Activated CD8-positive, alpha-beta memory T cell treated with anti-CD3 and anti-CD28 coated beads, Interleukin-2, amount 50 U/mL, for 1 hour (primary cell): ENCODE measurements at regions not wholly inside any gene's neighbourhood (a gene's known extent, or its start where the extent isn't known, plus 50 kb on each side); places are given as distances from the start of the nearest gene placed in this dataset.

Source experiments
- DNase-seq: peaks from one replicate; pipeline ENCODE4 v3.0.0-alpha.2; 2020; ENCODE audit errors: extremely low read depth

- DNase-seq, result no peak
These were observed 123.7 kb upstream of the CCL2 start for GRCh38 chr17:34131386-34131785.

GRCh38 chr17:34133350-34133749, 121.7 kb upstream of the CCL2 start:
- no peak for DNase-seq

GRCh38 chr17:34135841-34136240, 119.2 kb upstream of the CCL2 start:
- no peak for DNase-seq

- DNase-seq, result no peak
These were observed 115.1 kb upstream of the CCL2 start for GRCh38 chr17:34140006-34140405.

- no peak for DNase-seq
These were observed 113.5 kb upstream of the CCL2 start for GRCh38 chr17:34141590-34141989.

- DNase-seq, result no peak
These were observed 111.7 kb upstream of the CCL2 start for GRCh38 chr17:34143430-34143829.

GRCh38 chr17:34146440-34147043, 108.5 kb upstream of the CCL2 start:
- no peak for DNase-seq

GRCh38 chr17:34151102-34151501, 104.0 kb upstream of the CCL2 start:
- DNase-seq, result no peak

- no peak for DNase-seq
These were observed 101.1 kb upstream of the CCL2 start for GRCh38 chr17:34153991-34154390.

GRCh38 chr17:34154961-34155730, 99.9 kb upstream of the CCL2 start:
- no peak for DNase-seq

- DNase-seq, result no peak
These were observed 99.1 kb upstream of the CCL2 start for GRCh38 chr17:34155947-34156346.

GRCh38 chr17:34156401-34156740, 98.7 kb upstream of the CCL2 start:
- DNase-seq, result no peak

- no peak for DNase-seq
These were observed 98.1 kb upstream of the CCL2 start for GRCh38 chr17:34156741-34157589.

- no peak for DNase-seq
These were observed 93.4 kb upstream of the CCL2 start for GRCh38 chr17:34161690-34162089.

GRCh38 chr17:34163123-34163522, 92.0 kb upstream of the CCL2 start:
- no peak for DNase-seq

- no peak for DNase-seq
These were observed 91.4 kb upstream of the CCL2 start for GRCh38 chr17:34163646-34164045.

GRCh38 chr17:34164837-34165236, 90.2 kb upstream of the CCL2 start:
- DNase-seq, result no peak

GRCh38 chr17:34166352-34166751, 88.7 kb upstream of the CCL2 start:
- DNase-seq, result no peak

- no peak for DNase-seq
These were observed 87.7 kb upstream of the CCL2 start for GRCh38 chr17:34167354-34167753.

GRCh38 chr17:34168989-34169388, 86.1 kb upstream of the CCL2 start:
- no peak for DNase-seq

GRCh38 chr17:34169496-34169895, 85.6 kb upstream of the CCL2 start:
- no peak for DNase-seq

GRCh38 chr17:34171245-34171818, 83.8 kb upstream of the CCL2 start:
- DNase-seq, result no peak
